BE2C (cell line): ENCODE measurements at regions not wholly inside any gene's neighbourhood (a gene's known extent, or its start where the extent isn't known, plus 50 kb on each side); places are given as distances from the start of the nearest gene placed in this dataset.

Experiments used
- DNase-seq: peaks from one replicate; pipeline ENCODE4 v3.0.0-alpha.2; 2020
- H3K27me3 ChIP-seq: fragments of 250-450 bp; sonication (Bioruptor Pico); 2 replicates; pipeline ENCODE4 v1.5.1; 2020; ENCODE audit warnings: mild to moderate bottlenecking
- H3K36me3 ChIP-seq: fragments of 250-450 bp; sonication (Bioruptor Pico); 2 replicates; pipeline ENCODE4 v1.5.1; 2020; ENCODE audit warnings: mild to moderate bottlenecking
- H3K4me1 ChIP-seq: fragments of 250-450 bp; sonication (Bioruptor Pico); 2 replicates; pipeline ENCODE4 v1.5.1; 2020
- H3K4me3 ChIP-seq: 2 replicates; pipeline ENCODE4 v1.5.1; 2011; ENCODE audit warnings: low read depth, low read length
- H3K9me3 ChIP-seq: fragments of 250-450 bp; sonication (Bioruptor Pico); 2 replicates; pipeline ENCODE4 v1.5.1; 2020
- CTCF ChIP-seq: IDR thresholded peaks from 2 replicates; pipeline ENCODE4 v1.5.1; 2012; ENCODE audit warnings: mild to moderate bottlenecking, low read depth, low read length

DNA sequence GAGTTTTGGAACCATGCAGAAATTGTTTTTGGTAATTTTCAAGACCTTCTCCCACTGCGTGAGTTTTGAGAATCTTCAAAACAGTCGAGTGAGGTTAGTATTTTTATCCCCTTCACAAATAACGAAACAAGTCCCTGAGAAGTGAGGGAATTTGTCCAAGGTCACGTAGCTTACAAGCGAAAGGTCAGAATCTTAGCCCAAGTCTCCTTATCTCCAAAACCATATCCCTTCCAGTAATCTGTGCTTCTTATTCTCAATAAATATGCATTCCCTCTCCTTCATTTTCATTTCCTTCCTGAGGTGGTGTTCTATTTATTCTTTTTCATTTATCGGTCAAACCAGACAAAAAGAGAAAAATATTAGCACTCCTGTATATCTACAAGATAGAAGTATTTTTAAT, 163.6 kb downstream of the MREG start:
- no peak for DNase-seq
- Histone ChIP-seq H3K4me1 (no peaks in the 10 kb centered on the region), H3K4me3 (no peak overlapping the region), H3K9me3 (no peaks in the 10 kb centered on the region), H3K27me3 (no peaks in the 10 kb centered on the region), H3K36me3 (no peaks in the 10 kb centered on the region)
- TF ChIP-seq CTCF = no peak

GRCh38 chr2:215848698-215849097, 164.7 kb downstream of the MREG start:
- Histone ChIP-seq H3K4me1 (no peaks in the 10 kb centered on the region), H3K27me3 (no peaks in the 10 kb centered on the region), H3K36me3 (no peaks in the 10 kb centered on the region), H3K4me3 (no peak overlapping the region), H3K9me3 (no peaks in the 10 kb centered on the region)
- DNase-seq = no peak
- TF ChIP-seq CTCF = no peak

DNA sequence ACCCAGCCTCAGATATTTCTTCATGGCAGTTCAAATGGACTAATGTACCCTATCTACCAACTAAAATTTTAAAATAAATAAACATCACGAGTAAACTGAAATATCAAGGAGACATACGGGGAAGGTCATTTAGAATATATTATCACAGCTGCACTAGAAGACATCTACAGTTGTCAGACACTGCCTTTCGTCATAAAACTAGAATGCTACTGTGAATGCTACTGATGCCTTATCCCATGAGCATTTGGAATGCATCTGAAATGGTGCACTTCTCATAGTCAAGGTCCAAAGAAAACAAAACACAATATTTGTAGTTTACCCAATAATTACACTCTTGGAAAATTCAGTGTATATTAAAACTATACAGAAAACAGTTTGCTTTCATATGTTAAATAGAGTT, 165.2 kb downstream of the MREG start:
- no peak for TF ChIP-seq CTCF
- H3K9me3 ChIP-seq = no peaks in the 10 kb centered on the region
- no peaks in the 10 kb centered on the region for H3K36me3 ChIP-seq
- DNase-seq = no peak
- H3K4me1 ChIP-seq = no peaks in the 10 kb centered on the region
- H3K4me3 ChIP-seq = no peak overlapping the region
- H3K27me3 ChIP-seq = no peaks in the 10 kb centered on the region

GRCh38 chr2:215847718-215848117, 165.6 kb downstream of the MREG start:
- Histone ChIP-seq H3K4me3 (no peak overlapping the region), H3K4me1 (no peaks in the 10 kb centered on the region), H3K27me3 (no peaks in the 10 kb centered on the region), H3K36me3 (no peaks in the 10 kb centered on the region), H3K9me3 (no peaks in the 10 kb centered on the region)
- no peak for DNase-seq
- TF ChIP-seq CTCF = no peak

GRCh38 chr2:215847056-215847455, 166.3 kb downstream of the MREG start:
- no peaks in the 10 kb centered on the region for H3K27me3 ChIP-seq
- no peaks in the 10 kb centered on the region for H3K9me3 ChIP-seq
- no peak for TF ChIP-seq CTCF
- no peak for DNase-seq
- no peak overlapping the region for H3K4me3 ChIP-seq
- no peaks in the 10 kb centered on the region for H3K4me1 ChIP-seq
- H3K36me3 ChIP-seq = no peaks in the 10 kb centered on the region

DNA sequence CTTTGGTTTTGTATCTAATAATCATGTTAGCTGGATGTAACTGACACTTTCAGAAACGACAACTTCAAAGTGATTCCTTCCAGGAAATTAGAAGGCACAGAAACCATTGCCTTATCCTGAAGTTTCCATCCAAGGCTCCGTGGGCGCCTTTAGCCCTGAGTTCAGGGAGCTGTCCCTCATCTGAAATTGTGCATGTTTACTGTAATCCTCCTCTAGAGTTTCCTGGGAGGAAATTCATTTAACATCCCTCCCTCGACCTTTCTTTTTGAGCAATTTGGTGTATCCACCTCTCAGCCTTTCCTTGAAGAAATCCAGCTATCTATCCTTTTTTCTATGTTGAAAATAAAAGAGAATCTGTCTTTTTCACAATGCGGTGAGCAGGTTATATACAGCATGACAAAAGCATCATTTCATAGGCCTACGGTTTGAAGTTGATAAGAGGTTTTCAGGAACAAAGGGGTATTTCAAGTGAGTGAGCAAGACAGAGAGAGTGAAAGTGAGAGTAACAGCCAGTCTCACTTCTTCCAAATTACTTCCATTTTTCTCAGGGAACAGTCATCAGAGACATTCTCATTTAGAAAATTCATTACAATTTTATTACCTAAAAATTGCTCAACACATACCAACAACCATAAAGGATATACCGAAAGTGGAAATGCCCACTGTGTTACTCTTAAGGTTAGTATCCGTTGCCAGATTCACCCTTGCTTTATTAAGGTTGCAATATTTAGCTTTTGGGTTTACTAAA, 167.3 kb downstream of the MREG start:
- no peak for TF ChIP-seq CTCF
- H3K4me1 ChIP-seq = no peaks in the 10 kb centered on the region
- H3K36me3 ChIP-seq = no peaks in the 10 kb centered on the region
- H3K4me3 ChIP-seq = no peak overlapping the region
- H3K27me3 ChIP-seq = no peaks in the 10 kb centered on the region
- no peaks in the 10 kb centered on the region for H3K9me3 ChIP-seq
- no peak for DNase-seq
